ENCODE measurements at regions not wholly inside any gene's neighbourhood (a gene's known extent, or its start where the extent isn't known, plus 50 kb on each side); places are given as distances from the start of the nearest gene placed in this dataset.

DNA sequence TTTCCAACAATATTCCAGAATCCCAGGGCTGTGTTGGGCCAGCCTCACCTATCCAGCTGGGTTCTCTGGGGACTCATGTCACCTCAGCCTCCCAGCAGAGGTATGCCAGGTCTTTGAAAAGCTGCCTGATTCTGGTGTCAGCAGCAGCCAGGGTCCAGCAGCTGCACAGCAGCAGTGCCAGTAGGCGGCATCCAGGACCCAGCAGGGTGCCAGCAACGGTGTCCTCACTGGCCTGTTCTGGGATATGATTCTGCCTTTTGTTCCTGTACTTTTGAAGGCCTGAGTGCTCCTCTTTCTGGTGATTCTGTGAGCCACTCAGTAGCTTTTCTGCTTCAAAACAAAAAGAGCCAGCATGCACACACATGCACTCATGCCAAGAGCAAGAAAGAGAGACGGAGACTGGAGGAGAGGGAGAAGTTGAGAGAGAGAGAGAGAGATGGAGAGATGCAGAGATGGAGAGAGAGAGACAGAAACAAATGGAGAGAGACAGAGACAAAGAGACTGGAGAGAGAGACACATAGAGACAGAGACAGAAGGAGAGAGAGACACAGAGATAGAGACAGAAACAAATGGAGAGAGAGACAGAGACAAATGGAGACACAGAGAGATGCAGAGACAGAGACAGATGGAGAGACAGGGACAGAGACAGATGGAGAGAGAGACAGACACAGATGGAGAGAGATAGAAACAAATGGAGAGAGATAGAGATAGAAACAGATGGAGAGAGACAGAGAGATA is 205.7 kb downstream of the UACA start:
- DNase-seq (ENCODE audit: extremely low read depth, low read depth), result no peak

DNA sequence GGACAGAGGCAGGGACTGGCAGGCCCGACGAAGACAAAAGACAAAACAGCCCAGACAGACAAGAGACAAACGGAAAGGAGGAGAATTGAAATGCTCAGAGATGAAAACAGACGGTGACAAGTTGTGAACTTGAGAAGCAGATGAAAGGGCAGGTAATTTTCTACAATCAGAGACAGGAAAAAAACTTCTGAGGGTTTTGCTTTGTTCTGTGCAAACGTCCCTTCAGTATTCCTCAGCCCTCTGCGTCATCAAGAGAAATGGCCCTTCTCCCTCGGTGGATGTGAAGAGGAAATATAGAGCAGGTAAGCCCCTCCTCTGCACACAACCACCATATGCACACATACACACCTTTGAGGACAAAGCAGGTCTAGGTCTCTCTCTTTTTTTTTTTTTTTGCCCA is 206.6 kb downstream of the UACA start:
- DNase-seq (ENCODE audit: extremely low read depth, low read depth), result no peak

DNA sequence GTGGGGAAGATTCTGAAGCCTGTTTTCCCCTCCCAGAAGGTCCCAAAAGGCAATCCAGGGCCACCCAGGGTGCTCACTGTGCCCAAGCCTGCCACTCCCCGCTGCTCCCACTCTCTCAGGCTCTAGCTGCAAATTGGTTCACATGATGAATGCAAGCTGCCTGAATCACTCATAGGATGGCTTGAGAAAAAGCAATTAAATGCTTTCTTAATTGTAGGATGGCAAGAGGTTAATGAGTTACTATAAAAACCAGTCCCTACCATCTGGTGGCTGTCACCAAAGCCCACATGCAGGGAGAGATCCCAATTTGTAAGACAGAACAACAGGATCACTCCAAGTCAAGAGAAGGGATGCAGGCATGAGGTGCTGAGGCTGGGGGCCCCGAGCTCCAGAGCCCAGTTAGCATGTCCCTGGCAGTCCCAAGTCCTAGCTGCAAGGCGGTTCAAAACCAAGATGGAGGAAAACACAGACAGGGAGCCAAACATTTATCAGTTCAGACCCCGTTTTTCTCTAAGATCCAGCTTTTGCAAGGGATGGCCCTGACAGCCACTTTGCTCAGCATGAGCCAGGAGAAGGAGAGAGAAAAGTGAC is 207.1 kb downstream of the UACA start:
- no peak for DNase-seq (ENCODE audit: extremely low read depth, low read depth)

DNA sequence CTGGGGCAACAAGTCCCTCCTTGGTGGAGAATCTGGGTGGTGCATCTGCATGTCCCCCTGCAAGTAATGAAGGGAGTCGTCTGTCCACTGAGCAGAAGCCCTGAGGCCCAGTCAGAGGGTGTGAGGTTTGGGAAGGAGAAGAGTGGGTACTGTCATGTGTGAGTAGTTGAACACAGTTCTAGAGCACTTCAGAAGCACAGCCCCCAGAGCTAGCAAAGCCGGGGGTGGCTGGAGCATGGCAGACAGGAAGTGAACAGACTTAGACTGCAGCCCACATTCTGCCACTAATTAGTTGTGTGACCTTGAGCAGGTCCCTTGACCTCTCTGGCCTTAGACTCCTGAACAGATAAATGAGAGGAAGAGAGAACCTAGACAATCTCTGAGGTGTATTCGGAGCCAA is 207.6 kb downstream of the UACA start:
- DNase-seq (ENCODE audit: extremely low read depth, low read depth), result no peak

DNA sequence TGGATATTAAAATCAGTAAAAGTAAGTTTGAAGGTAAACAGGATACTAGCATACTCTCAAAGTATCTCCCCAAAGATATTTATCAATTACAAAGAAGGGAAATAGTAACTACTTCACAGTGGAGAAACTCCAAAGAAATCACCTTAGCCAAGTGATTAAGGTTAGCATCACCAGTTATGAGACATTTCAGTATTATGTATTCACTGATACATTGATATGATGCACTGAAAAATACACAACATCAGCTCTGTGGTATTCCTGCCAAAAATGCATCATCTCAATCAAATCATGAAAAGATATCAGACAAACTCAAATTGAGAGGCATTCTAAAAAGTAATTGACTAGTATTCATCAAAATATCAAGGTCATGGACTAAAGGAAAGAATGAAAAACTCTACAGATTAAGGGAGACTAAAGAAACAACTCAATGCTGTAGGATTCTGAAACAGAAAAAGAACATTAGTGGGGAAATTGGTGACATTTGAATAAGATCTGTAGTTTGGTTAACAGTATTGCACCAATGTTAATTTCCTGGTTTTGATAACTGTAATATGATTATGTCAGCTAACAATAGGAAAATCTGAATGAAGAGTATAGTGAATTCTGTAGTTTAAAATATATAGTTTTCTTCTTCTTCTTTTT is 215.4 kb downstream of the UACA start:
- DNase-seq (ENCODE audit: extremely low read depth, low read depth), result no peak

DNA sequence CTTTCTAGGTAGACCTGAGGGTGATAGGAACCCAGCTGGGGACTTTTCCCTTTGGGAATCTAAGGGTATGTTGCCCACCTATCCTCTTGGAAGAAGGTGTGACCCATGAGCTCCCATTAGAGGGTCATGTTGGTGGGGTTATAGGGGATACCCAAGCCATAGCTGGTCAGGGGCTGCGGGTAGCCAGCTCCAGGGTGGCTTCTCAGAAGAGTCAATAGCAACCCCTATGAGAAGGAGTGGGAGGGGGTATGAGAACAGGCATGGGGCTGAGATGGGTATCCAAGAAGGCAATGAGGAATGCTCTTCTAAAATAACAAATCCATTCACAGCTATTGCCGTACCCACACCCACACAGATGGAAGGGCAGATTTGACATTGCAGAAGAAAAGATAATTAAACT is 217.8 kb downstream of the UACA start:
- no peak for DNase-seq (ENCODE audit: extremely low read depth, low read depth)

DNA sequence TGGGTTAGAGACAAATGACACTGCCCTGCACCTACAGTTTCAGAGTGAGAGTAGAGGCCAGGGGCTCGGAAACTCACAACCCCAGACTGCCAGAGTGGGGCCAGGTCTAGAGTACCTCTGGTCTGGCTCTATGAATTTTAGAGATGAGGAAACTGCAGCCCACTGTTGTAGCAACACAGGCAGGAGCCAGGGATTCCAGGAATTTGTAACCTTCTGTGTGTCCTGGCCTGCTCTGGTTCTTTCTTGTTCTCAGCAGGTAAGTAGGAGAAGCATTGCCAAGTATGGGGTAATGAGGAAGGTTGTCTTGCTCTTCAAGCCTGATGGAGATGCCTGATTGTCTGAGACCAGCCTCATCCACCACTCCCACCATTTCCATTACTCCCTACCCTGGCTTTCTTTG is 221.8 kb downstream of the UACA start:
- no peak for DNase-seq (ENCODE audit: extremely low read depth, low read depth)

DNA sequence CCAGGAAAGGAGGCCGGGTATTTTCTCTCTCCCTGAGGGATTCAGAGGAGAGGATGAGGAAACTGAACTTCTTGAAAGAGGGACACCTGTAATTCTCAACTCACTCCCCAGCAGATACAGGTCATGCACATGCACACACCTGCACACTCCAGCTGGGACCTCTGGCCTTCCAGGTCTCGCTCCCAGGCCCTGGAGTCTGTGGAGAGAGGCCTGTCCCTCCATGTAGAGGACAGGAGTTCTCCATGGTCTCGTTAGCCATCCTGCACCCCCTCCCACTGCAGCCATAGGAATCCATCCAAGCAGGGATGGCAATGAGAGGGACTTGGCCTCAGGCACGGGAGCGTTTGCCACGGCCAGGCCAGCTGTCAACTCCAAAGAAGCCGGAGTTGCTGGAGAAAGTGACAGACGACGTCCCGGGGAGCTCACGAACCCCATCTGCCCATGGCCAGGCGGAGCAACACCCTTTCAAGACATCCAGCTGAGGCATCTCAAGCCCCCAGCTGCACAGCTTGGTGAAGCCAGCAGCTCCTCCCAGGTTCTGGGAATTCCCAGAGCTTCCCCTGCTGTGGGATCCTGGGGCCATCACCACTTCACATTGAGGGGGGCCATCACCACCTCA is 223.3 kb downstream of the UACA start:
- no peak for DNase-seq (ENCODE audit: extremely low read depth, low read depth)

DNA sequence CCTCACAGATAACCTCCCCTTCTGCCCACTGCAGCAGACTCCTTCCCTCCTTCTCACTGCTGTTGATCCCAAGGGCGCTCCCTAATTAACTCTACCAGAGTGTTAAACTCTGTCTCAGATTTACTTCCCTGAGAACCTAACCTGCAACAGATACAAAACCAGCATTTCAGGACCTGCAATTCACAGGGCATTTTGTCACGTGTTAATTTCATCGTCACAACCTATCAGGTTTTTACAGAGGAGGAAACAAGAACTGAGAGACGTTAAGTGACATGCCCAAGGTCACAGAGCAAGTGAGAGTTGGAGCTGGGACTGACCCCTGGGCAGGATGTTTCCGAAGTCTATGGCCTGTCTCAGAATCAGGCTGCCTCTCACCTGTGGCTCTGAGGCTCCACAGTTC is 223.9 kb downstream of the UACA start:
- DNase-seq (ENCODE audit: extremely low read depth, low read depth), result no peak

DNA sequence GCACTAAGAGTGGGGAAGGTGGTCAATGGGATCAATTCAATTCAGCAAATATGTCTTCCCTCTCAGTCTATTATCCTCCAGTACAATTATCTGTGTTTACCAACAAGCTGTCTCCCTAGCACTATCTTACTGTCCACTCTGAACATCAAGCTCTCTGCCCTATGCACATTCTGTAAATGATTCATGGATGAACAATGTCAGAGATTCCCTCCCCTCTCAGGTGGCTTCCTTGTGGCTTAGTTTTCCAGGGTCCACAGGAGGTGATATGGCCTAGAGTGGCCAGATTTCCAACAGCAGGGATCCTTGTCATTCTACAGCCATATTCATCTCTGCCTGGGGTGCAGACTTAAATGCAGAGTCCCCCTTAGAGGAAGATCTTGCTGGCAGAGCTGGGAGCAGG is 225.1 kb downstream of the UACA start:
- DNase-seq (ENCODE audit: extremely low read depth, low read depth), result no peak

DNA sequence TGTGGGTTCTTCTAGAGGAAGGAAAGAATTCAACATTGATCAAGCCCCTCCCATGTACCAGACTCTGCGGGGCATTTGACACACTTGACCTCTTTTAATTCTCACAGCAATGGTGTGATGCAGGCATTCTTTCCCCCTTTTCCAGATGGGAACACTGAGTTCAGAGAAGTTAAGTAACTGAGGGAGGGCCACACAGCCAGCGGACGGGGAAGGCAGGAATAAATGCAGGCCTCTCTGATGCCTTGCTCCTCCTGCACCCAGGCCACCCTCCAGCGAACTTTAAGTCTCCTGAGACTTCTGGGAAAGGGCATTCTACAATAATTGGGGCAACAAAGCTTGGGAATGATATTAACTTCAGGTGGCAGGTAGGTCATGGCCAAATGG is 227.4 kb downstream of the UACA start:
- no peak for DNase-seq (ENCODE audit: extremely low read depth, low read depth)

DNA sequence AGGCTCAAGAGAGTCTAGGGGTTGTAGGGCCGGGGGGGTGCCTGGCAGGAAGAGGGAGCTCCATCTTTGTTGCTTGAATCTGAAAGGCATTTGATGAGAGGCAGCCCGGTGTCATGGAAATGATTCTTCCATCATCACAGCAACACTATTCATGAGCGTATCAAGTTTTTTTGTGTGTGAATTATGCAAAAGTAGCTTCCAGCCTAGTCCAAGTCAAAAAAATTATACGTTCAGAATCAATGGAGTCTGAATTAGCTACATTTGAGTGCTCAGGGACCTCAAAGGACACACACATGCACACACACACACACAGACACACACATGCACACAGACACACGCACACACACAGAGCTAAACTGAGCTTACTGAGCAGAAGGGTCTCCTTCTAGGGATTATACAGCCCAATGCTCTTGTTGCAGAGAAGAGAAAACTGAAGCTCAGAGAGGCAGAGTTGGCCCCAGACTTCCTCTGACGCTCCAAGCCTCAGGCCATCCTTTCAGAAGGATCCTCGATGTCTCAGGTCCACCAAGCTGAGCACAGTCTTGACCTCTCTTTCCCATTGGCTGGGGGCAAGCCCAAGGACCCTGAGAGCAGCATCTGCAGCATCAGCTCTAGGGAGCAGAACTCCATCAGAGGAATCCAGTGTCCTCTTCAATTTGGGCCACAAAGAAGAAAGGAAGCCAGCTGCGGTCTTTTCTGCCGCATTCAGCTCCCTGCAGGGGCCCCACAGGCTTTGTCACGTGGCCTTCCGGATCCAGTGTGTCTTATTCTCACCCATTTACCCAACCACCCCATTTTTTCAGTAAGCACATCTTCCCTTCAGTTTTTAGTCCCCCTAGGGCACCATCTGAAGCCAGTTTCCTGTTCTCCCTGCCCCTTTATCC is 228.0 kb downstream of the UACA start:
- no peak for DNase-seq (ENCODE audit: extremely low read depth, low read depth)

DNA sequence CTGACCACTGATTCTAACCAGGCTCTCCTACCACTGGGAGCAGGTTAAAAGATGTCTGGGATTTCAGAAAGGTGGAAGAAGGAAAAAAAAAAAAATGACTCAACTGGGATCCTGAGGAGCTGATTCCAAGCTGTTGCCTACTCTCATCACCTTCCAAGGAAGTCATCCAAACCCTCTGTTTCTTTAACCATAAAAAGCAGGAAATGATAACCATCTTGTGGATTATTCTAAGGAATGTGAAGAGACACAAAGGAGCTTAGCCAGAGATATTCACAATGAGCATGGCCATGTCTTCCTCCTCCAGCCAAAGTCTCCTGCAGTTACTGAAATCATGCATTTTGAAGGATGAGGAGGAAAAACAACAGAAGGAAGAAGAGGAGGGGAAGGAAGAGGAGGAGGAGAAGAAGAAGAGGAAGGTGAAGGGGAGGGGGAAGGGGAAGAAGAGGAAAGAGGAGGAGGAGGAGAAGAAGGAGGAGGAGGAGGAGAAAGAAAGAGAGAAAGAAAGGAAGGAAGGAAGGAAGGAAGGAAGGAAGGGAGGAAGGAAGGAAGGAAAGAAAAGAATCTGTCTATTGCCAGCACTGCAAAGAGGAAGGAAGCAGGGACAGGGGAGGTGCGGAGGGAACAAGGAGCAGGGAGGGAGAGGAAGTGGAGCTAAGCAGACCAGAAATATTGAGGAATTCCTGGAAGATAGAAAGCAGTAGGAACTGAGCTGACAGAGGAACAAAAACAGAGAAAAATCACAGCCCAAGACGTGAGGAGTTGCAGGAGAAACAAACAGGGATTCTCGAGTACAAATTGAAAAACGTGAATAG is 229.2 kb downstream of the UACA start:
- no peak for DNase-seq (ENCODE audit: extremely low read depth, low read depth)

DNA sequence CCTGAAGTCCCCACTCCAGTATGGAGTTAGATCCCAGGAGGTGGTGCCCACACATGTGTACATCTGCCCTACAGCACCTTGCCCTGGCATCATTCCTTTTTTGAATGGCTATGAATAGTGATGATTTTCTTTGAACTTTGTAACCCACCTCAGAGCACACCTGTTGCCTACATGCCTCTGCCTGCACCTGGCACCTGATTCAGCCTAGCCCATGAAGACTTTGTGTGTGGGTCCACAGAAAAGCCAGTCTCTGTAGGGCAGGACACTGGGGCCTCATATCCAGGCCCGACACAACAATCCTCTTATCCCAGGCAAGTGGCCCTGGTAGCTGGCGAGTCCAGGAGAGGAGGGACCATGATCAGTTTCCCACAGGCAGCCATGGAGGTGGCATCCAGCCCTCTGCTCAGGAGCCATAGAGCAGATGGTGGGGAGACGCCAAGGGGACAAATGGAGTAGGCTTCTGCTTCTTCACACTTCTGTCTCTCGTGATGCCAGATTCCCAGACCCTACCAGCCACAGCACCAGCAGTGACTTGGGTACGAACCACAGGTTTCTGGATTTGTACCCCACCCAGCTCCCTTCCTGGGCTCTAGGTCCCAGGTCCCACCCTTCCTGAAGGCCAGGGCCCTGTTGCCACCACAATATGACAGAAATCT is 230.7 kb downstream of the UACA start:
- no peak for DNase-seq (ENCODE audit: extremely low read depth, low read depth)

DNA sequence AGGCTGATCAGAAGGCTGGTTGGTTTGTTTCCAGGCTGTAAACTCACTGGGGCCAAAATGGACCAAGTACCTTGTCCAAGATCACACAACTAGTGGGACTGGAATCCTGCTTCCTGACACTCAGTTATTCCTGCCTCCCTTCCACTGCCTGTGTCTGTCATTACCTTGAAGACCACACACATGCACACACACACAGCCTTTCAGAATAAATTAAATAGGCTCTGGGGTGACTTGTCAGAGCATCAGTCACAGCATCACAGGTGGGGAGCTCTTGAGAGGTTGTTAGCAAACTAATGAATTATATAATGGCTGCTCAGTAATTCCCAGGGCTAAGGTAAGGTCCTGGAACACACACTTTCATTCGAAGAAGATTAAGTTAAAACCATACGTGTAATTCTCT is 231.8 kb downstream of the UACA start:
- no peak for DNase-seq (ENCODE audit: extremely low read depth, low read depth)

DNA sequence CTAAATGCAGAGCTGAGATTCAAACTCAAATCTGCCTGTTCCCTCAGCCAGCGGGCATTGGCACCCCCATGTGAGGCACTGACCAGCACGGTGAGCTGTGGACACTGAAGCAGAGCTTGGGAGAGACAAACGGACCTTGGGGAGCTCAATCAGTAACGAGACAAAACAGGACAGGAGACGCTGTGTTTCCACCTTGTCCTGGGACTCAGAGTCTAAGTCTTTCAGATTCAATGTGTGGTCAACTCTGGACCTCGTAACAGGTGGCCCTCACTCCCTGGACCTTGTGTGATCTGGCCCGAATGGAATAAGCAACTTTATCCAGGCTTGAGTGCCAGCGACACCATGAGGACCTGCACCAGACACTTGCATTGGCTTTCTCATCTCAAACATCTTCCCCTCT is 232.5 kb downstream of the UACA start:
- DNase-seq (ENCODE audit: extremely low read depth, low read depth), result no peak

DNA sequence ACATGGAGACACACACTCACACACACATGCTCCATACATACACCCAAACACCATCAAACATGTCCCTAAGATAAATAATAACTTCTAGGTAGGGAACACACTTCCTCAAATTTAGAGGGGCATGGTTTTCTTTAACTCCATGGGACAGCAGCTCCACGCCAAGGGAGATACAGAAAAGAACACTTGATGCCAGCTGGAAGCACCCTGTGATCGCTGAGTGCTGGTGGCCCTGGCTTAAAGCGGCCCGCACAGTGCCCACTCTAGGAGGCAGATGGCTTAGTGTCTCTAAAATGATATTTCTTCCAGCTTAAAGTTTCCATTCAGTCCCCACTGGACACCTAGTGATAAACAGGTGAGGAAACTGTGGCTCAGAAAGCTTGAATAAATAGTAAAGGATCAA is 232.9 kb downstream of the UACA start:
- no peak for DNase-seq (ENCODE audit: extremely low read depth, low read depth)

DNA sequence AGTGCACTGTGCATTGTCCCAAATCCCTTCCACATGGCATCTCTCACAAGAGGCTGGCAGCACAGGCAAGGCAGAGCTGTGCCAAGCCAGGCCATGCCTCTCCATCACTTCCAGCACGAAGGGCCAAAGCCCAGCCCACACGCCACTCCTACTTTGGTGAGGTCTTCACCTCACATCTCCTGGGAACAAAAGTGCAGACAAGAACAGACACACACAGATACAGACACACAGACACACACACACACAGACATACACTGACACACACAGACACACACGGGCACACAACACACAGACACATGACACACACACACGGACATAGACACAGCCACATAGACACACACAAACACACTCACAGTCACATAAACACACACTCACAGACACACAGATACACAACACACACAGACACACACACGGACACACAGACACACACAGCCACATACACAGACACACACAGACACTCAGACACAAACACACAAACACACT is 233.3 kb downstream of the UACA start:
- DNase-seq (ENCODE audit: extremely low read depth, low read depth), result no peak

DNA sequence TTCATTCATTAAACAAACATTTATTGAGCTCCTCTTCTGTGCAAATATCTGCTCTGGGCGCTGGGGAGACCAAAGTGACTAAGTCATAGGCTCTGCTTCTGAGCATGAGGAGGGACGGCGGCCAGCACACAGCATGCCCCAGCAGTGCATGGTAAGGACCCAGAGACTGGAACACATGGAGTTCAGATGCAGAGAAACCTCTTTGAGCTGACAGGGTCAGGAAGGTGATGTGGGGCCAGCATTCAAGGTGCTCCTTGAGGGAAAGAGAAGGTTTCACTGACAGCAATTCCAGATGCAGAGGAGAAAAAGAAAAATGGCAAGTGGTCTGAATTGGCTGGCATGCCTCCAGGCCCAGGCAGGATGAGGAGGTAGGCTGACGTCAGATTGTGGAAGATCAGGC is 234.5 kb downstream of the UACA start:
- DNase-seq (ENCODE audit: extremely low read depth, low read depth), result no peak

All from NCI-H460 (cell line).